Activated CD4-positive, alpha-beta T cell treated with anti-CD3 and anti-CD28 coated beads, Interleukin-2, amount 50 U/mL, for 4 hours (primary cell): ENCODE measurements at regions not wholly inside any gene's neighbourhood (a gene's known extent, or its start where the extent isn't known, plus 50 kb on each side); places are given as distances from the start of the nearest gene placed in this dataset.

ENCODE experiments used
- DNase-seq, 2 experiments: peaks; one replicate each; pipeline ENCODE4 v3.0.0-alpha.2; 2020

DNA sequence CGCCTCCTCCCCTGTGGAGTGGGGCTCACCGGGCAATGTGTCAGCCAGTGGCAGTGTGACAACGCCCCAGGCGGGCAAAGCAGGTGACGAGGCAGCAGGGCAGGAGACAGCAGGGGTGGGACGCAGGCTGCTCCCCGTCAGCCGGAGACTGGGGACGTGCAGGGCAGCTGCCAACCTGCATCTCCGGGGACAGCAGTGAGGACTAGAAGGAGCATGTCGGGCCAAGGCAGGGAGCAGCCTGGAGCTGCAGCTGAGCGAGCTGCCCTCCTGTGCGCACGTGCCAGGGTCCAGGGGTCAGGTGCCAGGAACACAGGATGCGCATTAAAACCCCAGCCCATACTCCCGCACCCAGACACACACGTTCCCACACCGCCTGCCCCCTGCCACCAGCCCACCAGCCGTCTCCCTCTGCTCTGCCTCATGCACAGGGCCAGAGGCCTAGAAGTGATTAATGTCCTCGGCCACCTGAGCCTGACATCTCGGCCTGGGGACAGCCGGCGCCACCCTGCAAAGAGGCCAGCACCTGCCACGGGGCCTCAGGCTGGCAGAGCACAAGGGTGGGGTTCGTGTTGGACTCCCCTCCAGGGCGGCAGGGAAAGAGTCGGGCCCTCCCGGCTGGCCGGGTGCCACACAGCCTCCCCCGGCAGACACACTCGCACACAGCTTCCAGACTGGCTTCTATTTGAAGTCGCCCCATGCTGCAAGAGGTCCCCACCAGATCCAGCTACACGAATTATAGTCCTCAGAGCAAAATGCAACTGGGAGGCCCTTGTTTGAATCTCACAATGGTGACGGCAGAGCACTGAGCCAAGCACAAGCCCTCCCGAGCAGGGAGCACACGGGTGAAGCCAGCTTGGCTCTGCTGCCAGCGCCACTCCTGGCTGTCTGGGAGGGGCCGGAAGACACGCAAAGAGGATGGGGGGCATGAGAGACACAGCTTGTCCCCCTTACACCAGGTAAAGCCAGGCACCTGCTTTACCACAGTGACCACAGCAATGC is 90.4 kb downstream of the RBFOX3 start:
- DNase-seq: no peak

- no peak for DNase-seq
Measured at GRCh38 chr17:79519601-79520000, 91.2 kb downstream of the RBFOX3 start.

DNA sequence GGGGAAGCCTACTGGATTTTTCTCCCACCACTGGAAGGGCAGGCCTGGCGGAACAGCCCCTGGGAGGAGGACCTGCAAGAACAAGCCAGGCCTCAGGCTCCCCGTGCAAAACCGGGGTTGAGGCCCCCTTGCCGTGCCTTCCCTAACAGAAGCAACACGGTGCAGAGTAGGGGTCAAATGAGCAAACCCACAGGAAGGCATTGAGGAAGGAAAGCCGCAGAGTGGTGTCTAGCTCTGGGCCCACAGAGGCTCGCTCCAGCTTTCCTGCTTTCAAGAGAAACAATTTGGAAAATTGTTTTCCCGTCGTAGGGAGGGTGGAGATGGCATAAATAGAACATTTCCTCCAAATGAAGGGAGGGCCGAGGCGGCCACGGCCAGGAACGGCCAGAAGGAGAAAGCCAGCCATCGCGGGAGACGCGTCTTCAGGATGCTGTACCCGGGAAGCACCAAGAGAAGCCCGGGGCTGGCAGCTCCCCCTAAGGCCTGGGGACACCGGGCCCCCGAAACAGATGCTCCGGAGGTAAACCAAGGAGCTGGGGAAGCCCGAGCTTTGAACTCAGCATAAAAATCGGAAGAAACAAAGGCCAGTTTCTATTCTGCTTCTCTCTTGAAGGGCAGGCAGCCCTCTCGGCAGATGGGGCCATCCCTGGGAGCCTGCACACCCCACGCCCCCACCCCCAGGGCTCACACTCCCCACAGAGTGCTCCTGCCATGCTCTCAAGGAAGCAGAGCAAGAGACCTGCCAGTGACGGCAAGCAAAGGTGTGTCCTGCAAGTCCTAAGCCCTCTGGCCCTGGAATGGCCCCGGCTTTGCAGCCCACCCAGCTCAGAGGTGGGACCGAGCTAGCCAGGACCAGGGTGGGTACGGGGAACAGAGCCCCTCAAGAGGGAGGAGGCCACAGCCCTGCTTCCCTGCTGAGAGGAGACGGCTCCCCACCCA is 92.0 kb downstream of the RBFOX3 start:
- no peak for DNase-seq

GRCh38 chr17:79517827-79518584 is 92.8 kb downstream of the RBFOX3 start:
- no peak for DNase-seq

- no peak for DNase-seq
Measured at GRCh38 chr17:79515646-79516571, 94.9 kb downstream of the RBFOX3 start.

GRCh38 chr17:79515110-79515509 is 95.7 kb downstream of the RBFOX3 start:
- DNase-seq: no peak

DNA sequence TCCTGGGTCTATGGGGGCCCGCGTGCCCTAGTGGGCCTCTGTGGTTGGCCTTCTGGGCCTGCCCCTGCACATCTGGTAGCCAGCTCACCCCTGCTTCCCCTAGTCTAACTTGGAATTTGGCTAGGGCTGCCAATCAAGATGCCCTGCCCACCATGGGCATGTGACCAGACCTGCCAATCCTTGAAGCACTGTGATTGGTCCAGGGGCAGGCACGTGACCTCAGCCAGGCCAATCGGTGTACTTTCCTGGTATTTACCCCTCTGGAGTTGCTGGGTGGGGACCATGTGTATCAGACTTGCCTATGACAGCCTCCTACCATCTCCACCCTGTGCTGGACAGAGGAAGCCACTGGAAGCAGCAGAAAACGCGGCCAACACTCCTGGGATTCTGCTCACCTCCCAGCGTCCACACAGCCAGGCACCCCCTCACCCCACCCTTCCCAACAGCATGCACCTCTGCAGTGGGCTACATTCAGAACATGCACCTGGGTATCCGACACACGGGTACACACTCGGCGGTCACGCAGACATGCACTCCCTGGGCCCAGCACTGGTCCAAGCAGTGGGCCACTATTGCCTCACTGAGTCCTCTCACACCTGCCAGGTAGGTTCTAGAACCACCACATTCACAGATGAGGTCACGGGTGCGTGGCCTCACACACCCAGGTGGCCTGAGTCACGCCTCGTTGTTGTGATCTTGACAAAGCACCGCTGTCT is 96.9 kb downstream of the RBFOX3 start:
- no peak for DNase-seq

DNA sequence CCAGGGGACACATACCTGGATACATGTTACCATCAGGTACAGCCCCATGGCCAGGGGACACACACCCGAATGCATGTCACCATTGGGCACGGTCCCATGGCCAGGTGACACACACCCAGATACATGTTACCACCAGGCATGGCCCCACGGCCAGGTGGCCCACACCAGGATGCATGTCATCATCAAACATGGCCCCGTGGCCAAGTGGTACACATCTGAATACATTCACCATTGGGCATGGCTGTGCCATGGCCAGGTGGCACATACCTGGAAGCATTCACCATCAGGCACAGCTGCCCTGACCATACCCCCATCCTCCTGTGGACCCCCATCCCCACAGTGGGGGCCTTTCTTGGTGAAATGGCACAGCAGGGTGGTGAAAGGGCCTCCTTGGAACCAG is 97.6 kb downstream of the RBFOX3 start:
- DNase-seq: no peak

GRCh38 chr17:79511471-79511870 is 99.4 kb downstream of the RBFOX3 start:
- DNase-seq: no peak

DNA sequence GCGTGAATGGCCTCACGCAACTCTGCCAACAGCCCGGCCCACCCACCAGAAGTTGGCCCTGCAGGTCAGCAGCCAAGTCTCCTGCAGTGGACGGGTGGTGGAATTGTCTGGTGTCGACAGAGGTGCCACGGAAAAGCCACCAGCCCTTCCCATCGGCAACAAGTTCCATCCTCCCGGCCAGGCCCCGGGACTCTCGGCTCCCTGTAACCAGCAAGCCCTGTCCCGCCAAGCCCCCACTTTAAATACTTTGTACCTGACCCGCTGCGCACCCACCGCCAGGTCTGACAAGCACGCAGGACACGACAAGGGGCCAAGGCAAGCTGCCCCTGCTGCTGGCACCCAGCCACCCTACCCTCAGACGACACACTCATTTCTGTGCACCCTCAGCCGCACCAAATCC is 100.8 kb downstream of the RBFOX3 start:
- DNase-seq: no peak

- DNase-seq: no peak
Measured at GRCh38 chr17:79509490-79509889, 101.4 kb downstream of the RBFOX3 start.

DNA sequence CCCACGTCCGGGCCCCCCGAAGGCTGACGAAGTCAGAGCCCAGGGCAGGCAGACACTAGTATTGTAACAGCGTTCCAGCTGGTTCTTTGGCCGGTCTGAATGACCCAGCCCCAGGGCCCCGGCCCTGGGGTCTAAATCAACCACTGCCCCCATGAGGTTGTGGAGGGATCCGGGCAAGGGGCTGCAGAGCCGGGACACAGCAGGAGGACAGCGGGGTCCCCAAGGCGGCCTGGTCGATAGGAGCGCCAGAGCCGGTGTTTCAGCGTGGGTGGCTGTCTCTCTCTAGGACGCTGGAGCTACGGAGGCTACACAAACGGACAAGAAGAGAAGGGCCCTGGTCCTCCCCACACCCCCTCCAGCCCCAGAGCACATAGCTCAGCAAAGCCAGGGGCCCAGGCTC is 101.8 kb downstream of the RBFOX3 start:
- DNase-seq: no peak

- no peak for DNase-seq
Measured at GRCh38 chr17:79508291-79508716, 102.5 kb downstream of the RBFOX3 start.

GRCh38 chr17:79506955-79507354 is 103.9 kb downstream of the RBFOX3 start:
- DNase-seq: no peak

- DNase-seq: no peak
Measured at GRCh38 chr17:79506150-79506870, 104.5 kb downstream of the RBFOX3 start.

- DNase-seq: no peak
Measured at GRCh38 chr17:79505199-79505598, 105.7 kb downstream of the RBFOX3 start.

DNA sequence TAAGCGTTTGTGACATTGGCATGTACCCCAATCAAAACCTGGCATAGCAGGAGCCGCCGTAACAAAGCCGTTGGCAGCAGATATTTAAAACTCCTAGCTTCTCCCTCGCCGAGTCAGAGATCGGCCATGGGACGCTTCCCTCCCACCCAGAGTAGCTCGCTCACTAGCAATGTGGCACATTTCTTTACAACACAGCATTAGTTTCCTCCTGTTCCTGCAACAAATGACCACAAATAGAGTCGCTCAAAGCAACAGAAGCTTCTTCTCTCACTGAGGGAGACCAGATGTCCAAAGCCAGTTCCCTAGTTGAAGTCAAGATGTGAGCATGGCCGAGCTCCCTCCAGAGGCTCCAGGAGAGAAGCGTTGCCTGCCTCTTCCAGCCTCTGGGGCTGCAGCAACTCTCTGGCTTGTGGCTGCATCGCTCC is 106.7 kb downstream of the RBFOX3 start:
- no peak for DNase-seq

GRCh38 chr17:79503126-79503839 is 107.6 kb downstream of the RBFOX3 start:
- DNase-seq: no peak

GRCh38 chr17:79501910-79502309 is 108.9 kb downstream of the RBFOX3 start:
- no peak for DNase-seq
